UCSD-AML1 (cell line): ENCODE measurements at regions not wholly inside any gene's neighbourhood (a gene's known extent, or its start where the extent isn't known, plus 50 kb on each side); places are given as distances from the start of the nearest gene placed in this dataset.
"Not testable (repeated sequence)": the region's sequence is repeated elsewhere in the genome, so short reads cannot be mapped to it uniquely, and the experiment has no call there.

Experiments
- DNase-seq: peaks from one replicate; lab custom pipeline; 2025; ENCODE audit not compliant: unreplicated experiment; lab: John Stamatoyannopoulos, UW

DNA sequence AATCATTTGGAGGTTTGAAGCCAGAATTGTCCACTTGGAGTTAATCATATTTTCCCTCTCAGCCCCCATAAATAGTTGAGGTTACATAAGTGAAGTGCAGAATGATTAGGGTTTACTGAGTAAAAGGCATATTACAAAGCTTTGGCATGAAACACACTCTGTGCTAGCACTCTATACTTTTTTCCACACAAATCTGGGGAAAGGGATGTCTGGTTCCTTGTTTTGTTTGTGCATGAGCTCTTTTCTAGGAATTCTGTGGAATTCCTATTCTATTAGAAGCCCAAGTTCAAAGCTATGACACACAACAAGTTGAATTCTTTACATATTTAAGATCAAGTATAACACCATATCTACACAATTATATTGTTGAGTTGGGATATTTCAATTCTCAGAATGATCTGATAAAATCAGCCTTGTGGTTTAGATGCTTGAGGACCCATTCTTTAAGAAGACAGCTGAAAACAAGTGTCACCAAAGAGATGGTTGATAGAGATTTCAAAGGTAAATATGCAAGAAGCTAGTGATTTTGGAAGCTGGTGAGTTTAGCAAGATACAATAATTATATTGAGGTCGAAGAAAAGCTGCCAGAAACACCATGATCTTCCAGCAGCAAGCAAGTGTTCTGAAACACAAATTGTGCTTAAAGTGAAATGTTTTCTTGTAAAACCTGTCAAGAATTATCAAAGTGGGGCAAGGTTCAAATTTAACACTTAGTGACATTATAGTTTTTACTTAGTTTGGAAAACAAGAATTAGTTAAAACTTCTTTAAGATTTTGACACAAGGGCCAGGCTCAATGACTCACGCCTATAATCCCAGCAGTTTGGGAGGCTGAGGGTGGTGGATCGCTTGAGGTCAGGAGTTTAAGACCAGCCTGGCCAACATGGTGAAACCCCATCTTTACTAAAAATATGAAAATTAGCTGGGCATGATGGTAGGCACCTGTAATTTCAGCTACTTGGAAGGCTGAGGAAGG, 122.6 kb downstream of the INHBA start:
- no peak for DNase-seq

DNA sequence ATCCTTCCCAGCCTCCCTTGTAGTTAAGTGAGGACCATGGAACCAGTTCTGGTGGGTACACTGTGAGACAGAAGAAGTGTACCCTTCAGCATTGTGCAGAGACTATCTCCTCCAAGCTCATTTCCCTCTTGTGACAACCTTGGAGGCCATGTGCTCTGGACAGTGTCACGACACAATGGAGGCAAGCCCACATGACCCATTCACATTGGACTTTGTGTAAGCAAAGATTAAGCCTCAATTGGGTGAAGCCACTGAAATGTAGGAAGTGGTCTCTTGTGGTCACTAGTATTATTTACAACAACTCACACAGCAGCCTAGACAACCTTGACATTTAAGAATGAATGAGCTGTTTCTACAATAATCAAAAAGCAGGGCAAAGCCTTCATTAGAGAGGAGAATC, 124.2 kb downstream of the INHBA start:
- DNase-seq: no peak

DNA sequence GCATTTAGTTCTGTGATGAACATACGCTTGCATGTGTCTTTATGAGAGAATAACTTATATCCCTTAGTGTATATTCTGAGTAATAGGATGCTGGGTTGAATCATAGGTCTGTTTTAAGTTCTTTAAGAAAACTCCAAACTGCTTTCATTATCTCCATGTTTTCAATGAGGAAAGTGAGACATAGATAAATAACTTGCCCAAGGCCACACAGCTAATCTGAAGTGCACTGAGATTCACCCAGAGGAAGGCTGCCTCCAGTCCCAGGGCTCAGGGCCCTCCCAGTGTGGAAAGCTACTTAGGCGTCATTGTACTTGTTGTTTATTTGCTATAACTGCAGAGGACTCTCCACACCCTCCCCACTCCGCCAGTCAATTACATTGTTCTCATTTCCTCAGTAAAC, 126.7 kb downstream of the INHBA start:
- no peak for DNase-seq

DNA sequence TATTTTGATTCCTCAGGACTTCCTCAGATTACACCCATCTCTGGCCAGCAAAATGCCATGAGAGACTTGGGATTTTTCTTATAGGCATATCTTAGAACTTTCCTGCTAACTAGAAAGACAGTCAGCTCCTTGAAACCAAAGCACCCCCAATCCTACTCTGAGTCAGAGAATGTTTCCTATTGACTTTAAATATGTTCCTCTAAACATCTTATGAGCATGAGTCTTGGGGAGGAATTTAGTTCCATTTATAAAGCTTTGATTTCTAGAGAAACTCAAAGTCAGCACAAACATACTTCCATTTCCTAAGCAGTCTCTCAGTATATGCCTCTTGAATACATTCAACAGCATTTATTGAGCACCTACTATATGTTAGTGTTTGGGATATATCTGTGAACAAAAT, 128.5 kb downstream of the INHBA start:
- no peak for DNase-seq

DNA sequence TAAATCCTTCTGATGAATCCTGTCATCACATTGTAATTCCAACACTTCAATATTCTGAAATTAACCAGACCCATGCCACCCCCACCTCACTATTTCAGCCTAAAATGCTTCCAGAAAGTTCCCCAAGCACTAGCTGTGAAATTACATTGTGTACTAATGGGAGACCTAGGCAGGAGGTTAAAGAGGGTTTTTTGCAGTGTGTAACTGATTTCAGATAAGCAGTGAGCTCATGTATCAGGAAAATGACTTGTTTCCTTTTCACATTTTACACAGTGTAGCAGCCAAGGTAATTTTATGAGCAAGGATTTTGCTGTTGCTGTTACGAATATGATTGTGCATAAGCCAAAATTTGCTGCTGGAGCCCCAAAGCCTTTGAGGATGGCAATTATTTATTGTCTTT, 129.0 kb downstream of the INHBA start:
- no peak for DNase-seq

DNA sequence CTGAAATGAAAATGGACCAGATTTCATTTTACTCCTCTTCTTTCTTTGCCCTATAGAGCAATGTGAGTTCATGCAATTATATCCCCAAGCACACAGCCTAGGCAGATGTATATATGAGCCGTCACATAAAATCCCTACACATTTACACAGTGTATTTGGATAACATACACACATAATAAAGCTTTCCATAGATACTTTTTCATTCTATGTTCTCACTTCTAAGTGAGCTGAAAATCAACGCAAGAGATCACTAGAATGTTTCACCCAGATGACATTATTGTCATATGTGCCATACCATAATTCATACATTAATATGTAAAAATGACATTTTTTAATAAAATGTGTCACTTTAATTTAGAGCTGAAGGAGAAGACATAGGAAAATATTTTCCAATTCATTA, 129.4 kb downstream of the INHBA start:
- DNase-seq: no peak

DNA sequence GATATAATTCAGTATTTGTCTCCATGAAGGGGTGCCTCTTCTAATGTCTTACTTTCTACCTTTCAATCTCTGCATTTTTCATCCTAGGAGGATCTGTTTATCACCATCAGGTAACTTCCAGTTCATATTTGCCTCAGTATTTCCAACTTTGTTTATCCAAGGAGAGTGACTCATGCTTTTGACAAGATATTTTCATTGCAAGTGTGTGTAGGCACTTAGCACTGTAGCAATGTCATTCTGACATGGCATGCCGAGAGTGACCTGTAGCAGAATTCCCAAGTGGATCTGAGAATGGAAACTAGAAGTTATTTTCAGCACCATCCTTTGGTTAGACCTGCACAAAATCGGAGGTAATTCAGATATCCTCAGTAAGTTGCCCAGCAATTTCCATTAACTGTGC, 129.9 kb downstream of the INHBA start:
- DNase-seq: no peak

DNA sequence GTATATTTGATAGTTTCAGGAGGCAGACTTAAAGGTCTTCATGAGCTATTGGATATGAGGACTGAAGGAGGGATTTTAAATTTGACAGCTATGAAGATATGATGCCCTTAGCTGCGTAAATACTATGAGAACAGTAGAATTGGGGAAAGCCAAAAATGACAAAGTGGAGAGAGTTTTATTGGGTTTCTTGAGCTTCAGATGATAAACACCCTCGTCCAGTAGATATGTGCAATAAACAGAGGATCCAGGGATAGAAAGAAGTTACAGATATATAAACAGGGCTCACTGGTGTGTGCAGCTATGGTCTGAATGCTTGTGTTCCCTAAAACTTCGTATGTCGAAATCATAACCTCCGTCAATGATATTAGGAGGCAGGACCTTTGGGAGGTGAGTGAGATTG, 131.3 kb downstream of the INHBA start:
- no peak for DNase-seq

DNA sequence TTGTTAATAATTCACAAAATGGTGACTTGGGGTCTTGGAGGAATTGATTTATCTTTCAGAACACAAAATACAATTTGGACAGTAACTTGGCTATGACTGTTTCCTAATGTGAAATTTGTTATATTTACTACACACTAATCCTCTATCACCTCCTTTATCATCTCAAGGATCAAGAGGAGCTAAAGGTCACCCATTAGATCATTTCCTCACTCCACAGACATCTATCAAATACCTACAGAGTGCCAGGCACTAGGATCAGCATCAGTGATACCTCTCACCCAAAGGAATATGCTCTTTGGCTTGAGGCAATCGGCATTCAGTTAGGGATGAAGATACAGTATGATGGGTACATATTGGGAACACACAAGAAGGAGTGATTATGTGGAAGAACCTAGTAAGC, 132.1 kb downstream of the INHBA start:
- DNase-seq: no peak

DNA sequence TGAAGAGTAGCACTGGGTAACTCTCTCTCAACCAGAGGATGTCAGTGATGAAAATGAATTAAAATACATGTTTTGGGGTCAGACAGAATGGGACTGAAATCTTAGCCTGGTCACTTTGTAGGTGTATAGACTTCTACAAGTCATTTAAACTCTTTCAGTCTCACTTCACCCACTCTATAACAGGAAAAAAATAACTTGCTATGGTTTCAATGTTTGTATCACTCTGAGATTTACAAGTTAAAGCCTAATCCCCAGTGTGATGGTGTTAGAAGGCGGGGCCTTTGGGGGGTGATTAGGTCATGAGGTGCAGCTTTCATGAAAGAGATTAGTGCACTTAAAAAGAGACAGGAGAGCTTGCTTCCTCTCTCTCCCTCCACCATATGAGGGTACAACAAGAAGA, 134.8 kb downstream of the INHBA start:
- no peak for DNase-seq

DNA sequence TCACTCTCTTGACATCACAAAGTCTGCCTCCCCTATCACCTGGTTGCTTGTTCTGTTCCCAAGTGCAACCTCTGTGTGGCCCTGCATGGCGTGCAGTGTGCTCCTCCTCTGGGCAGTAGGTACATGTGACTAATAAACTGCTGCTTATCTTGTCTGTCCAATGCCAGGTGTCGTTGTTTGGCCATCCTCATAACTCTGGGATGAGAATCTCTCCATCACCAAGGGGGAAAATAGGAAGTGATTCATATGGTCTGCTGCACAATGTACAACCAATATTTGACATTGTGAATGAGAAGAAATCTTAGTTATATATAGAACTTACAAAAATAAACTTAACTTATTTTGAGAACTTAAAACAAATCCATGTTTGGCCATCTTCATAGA, 135.2 kb downstream of the INHBA start:
- no peak for DNase-seq

DNA sequence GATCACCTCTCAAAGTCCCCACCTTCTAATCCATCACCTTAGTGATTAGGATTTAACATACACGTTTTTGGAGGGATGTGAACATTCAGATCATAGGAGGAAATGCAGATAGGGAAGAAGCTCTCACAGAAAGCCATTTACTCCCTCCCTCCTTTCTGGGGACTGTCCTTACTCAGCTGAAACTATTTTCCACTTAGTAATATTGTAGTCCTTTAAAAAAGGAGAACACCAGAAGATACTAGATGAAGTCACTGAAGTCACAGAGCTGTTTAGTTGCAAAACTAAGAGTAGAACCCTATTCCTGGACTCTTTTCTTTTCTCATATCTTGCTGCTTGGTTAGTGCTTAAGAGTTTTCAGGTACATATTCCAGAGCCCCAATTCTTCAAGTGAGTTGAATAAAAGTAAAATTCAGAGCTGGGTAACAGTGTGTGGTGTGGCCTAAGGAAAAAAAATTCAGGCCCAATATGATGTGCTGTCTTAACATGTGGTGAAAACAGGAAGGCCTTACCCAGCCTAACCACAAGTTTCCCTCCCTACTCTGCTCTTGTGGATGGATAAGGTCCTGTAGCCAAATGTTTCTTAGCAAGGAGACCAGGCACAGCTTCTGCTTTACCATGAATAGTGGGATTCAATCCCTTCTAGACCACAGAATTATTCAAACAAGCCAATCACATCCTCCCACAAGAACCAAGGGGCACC, 135.7 kb downstream of the INHBA start:
- peak; percentile 18 for DNase-seq

DNA sequence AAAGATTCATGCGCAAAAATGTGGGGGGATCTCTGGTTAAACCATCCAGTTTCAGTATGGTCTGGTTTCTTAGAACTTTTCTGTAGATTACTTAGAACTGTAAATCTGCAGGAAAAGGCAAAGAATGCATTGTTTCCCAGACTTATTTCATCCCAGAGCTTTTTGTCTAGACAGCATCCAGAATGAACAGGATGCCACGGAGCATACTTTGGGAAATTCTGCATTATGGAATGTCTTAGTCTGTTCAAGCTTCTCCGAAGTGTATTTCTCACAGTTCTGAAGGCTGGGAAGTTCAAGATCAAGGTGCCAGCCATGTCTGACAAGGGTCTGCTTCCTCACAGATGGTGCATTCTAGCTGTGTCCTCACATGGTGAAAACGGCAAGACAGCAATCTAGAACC, 136.3 kb downstream of the INHBA start:
- no peak for DNase-seq

DNA sequence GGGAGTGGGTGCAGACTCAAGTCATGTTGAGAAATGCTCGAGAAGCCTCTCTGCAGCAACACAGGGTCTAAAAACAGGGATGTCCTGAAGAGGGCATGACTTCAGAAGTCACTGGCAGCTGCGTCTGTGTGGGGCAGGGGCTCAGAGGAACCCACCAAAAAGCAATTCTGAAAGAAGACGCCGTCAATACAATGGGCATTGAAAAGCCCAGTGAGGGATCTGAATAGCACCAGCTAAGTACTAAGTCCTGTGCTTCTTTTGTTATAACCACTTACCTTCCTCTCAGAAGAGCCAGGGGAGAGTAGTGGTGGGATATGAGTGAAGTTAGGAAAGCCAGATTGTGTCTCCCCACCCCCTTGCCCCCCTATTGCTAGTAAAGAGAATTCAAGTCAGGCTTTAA, 137.2 kb downstream of the INHBA start:
- no peak for DNase-seq

DNA sequence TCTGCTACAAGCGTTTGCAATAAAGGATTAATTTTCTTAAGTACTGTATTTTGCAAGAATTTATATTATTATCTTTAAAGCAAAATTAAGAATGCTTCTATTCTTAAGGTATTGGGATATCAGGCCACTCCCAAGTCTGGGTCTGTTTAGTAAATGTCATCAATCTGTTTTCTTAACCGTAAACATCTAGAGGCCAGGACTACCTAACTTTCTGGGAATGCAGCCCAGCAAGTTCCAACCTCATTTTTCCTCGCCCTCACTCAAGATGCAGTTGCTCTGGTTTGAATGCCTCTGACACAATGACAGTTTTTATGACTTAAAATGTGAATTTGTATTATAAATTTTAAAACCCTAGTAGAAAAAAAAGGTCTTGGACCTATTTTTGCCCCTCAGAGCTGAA, 143.5 kb downstream of the INHBA start:
- no peak for DNase-seq

DNA sequence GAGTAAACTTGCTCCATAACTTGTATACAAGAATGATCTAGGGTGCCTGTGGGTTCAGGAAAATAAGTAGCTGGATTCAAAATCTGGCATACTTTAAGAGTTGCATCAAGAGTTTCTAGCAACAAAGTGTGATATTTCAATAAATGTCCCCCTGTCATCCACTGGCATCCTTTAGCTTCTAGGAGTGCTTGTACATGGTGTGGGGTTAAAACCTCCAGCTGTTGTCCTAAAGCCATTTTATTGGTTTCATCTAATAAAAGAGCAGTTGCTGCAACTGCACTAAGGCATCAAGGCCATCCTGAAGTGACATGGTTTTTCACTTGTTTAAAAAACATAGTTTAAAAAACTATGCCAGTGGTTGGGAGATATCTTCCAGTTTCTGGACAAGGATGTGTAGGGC, 148.4 kb downstream of the INHBA start:
- DNase-seq: no peak

DNA sequence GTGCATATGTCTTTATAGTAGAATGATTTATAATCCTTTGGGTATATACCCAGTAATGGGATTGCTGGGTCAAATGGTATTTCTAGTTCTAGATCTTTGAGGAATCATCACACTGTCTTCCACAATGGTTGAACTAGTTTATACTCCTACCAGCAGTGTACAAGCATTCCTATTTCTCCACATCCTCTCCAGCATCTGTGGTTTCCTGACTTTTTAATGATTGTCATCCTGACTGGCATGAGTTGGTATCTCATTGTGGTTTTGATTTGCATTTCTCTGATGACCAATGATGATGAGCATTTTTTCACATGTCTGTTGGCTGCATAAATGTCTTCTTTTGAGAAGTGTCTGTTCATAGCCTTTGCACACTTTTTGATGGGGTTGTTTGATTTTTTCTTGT, 152.8 kb downstream of the INHBA start:
- not testable (repeated sequence) for DNase-seq

DNA sequence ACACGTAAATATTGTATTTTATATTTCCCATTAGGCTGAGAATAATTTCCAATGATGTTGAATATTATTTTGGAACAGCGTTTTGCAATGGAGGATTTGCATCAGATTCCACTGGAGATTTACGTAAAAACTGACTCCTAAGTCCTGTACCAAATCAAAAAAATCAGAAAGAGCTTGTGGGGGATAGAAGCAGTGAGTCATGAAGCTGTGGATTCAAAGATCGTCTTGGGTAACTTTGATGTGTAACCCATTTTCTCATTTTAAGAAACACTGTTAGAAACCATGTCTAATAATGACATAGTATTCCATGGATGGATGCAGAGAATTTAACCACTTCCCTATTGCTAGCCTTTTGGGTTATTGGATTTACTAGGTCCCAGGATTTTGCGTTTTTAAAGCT, 158.6 kb downstream of the INHBA start:
- no peak for DNase-seq

DNA sequence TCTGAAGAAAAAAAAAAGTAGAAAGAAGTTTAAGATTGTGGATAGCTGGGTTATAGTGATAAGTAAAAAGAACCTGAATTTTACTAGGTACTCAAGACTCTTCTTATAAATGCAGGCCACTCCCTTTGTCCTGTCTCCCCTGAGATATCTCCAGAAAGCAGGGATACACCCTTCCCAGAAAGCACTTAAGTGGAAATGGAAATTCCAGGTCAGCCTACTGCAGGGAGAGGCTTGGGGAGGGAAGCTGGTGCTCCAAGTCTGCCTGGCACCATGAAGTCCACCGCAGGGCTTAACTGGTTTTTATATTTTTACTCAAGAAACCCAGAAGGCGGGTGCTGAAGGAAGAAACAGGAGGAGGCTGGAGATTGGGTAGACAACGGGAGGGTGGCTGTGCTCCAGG, 162.3 kb downstream of the INHBA start:
- DNase-seq: no peak

DNA sequence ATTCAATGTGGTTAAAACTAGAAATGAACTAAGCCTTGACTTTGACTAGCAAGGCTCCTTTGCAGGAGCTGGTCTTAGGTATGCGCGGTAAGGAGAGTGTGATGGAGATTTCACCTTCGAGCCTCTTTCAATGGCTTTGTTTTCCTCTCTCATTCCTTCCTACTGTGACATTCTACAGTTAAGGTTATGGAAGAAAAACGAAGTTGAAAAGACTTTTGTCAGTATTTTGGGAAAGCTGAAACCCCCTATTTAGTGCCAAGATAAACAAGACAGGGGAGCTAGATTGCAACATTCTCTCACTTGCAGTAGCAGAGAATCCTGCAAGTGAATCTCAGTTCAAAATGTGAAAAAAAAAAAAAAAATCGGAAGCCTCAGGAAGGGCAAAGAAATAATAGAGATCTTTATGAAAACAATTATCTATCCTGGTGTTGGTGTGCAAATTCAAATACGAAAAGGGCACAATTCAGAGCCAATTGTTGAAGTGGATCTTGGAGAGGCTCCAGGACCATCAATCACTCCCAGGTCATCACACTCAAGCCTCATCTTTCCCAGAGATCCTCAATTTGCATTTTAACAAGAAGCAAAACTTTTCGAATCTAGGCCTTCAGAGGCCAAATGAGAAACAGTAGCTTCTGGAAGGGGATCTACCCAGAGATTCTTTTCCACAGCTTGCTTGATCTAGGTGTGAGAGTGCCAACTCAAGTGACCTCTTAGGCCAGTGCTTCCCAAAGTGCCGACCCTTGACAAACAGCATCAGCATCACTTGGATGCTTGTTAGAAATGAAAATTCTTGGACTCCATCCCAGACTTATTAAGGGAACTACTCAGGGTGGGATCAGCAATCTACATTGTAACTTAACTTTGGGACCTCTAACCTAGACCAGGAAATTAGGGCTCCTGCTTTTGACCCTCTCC, 163.8 kb downstream of the INHBA start:
- DNase-seq: no peak

DNA sequence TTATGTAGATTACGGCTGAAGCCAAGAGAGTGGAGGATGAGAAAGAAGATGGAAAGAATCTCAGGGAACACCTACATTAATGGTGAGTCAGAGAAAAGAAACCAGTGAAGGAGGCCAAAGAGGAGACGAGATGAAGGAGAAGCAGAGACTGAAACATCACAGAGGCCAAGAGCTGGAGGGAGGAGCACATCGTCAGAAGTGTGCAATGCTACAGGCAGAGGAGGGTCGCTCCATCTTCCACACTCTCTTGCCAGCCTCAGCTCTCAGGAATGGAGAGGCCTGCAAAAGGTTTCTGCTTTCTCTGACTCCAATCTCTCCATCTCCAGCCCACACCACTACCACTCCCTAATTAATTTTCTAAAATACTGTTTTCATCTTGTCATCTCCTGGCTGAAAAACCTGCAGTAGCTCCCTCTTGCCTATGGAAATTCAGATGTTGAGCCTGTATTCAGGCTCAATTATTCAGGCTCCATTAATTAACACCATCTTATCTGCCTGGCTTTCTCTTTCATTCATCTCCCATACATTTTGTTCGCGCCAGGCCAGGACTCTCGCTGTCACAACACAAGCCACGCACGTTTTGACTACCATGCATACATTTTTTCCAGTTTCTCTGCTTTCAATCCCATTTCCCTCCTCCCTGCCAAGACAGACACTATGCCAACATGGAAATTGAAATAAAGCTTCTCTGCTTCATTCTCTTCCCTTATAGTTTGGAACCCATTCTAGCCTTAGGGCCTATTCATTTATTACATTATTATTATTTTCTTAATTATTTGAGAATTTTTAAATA, 165.8 kb downstream of the INHBA start:
- no peak for DNase-seq
